Caco-2 (cell line): ENCODE measurements at regions not wholly inside any gene's neighbourhood (a gene's known extent, or its start where the extent isn't known, plus 50 kb on each side); places are given as distances from the start of the nearest gene placed in this dataset.

ENCODE experiments used
- BruUV-seq: library from RNA; stranded (reverse); fragments of 400-500 nt; replicated peaks from 2 replicates; lab custom pipeline; 2021; lab: Mats Ljungman, UMichigan
- CTCF ChIA-PET: fragments of 300-600 bp; sonication (Branson Sonifier 250); formaldehyde crosslinking; loops from one replicate; lab custom pipeline; 2022; ENCODE audit warnings: antibody characterized with exemption; lab: Charles Lee
- POLR2A ChIA-PET: fragments of 300-600 bp; sonication (Branson Sonifier 250); formaldehyde crosslinking; loops from one replicate; lab custom pipeline; 2022; ENCODE audit warnings: antibody characterized with exemption; lab: Charles Lee
- DNase-seq, 2 experiments: peaks; one replicate each; pipeline versions ENCODE4 v3.0.0 to v3.0.0-alpha.2; 2020 to 2022
- H3K27me3 ChIP-seq: replicated peaks from 2 replicates; pipeline ENCODE4 v1.6.0; 2011; ENCODE audit warnings: low read length; ENCODE audit not compliant: control insufficient read depth, insufficient read depth
- H3K36me3 ChIP-seq: 2 replicates; pipeline ENCODE4 v1.5.1; 2011; ENCODE audit warnings: low read length; ENCODE audit not compliant: control insufficient read depth, insufficient read depth
- H3K4me1 ChIP-seq: fragments of 250-450 bp; sonication (Bioruptor Pico); 2 replicates; pipeline ENCODE4 v1.5.1; 2020; ENCODE audit warnings: mild to moderate bottlenecking
- H3K4me3 ChIP-seq: 2 replicates; pipeline ENCODE4 v1.5.1; 2011; ENCODE audit warnings: low read depth, mild to moderate bottlenecking, control low read depth, low read length
- H3K9me3 ChIP-seq: fragments of 250-450 bp; sonication (Bioruptor Pico); 2 replicates; pipeline ENCODE4 v1.5.1; 2020; ENCODE audit warnings: mild to moderate bottlenecking, moderate library complexity
- H3K27ac Mint-ChIP-seq: one replicate; pipeline ENCODE4 v1.8.0; 2022; ENCODE audit warnings: mixed read lengths; ENCODE audit not compliant: unreplicated experiment
- H3K27me3 Mint-ChIP-seq: one replicate; pipeline ENCODE4 v1.8.0; 2022; ENCODE audit warnings: mixed read lengths; ENCODE audit not compliant: insufficient read depth, unreplicated experiment
- H3K36me3 Mint-ChIP-seq: one replicate; pipeline ENCODE4 v1.8.0; 2022; ENCODE audit warnings: mild to moderate bottlenecking, mixed read lengths; ENCODE audit not compliant: insufficient read depth, unreplicated experiment
- H3K4me1 Mint-ChIP-seq: one replicate; pipeline ENCODE4 v1.8.0; 2022; ENCODE audit warnings: low read depth, mixed read lengths; ENCODE audit not compliant: unreplicated experiment
- H3K4me3 Mint-ChIP-seq: one replicate; pipeline ENCODE4 v1.8.0; 2022; ENCODE audit warnings: mild to moderate bottlenecking, moderate library complexity, mixed read lengths; ENCODE audit not compliant: unreplicated experiment
- H3K9me3 Mint-ChIP-seq: one replicate; pipeline ENCODE4 v1.8.0; 2022; ENCODE audit warnings: mixed read lengths; ENCODE audit not compliant: unreplicated experiment
- CTCF ChIP-seq, 2 experiments: fragments of 200-600 bp in 1 of 2; IDR thresholded peaks; 1 replicate in 1 of 2; 2 replicates in 1 of 2; pipeline versions ENCODE4 v1.5.1 to v1.8.0; 2011 to 2022; ENCODE audit warnings: antibody characterized with exemption in 1 of 2, control low read depth in 1 of 2, inconsistent platforms in 1 of 2, low read depth in 1 of 2, low read length in 1 of 2, mild to moderate bottlenecking in 1 of 2, moderate library complexity in 1 of 2; ENCODE audit not compliant: insufficient read depth in 1 of 2, severe bottlenecking in 1 of 2, unreplicated experiment in 1 of 2
- intact Hi-C: fragments of 100-400 bp; cut with micrococcal nuclease; formaldehyde crosslinking; loops from one replicate; pipeline ENCODE4 v1.10.0; 2022; ENCODE audit not compliant: unreplicated experiment

GRCh38 chr14:25546826-25547225 lies 496.9 kb upstream of the STXBP6 start:
- peaks cover 6% of the 10 kb centered on the region for H3K27me3 Mint-ChIP-seq
- no peak for TF ChIP-seq CTCF (IDR thresholded peaks at IDR 0.05; ENCODE audit: insufficient read depth in 1 of 2, low read depth in 1 of 2, low read length in 1 of 2, severe bottlenecking in 1 of 2, unreplicated experiment in 1 of 2)

GRCh38 chr14:25537846-25538455 lies 488.0 kb upstream of the STXBP6 start:
- H3K4me1 ChIP-seq = no peaks in the 10 kb centered on the region
- Mint-ChIP-seq H3K4me3 (no peak overlapping the region), H3K36me3 (no peaks in the 10 kb centered on the region), H3K9me3 (no peaks in the 10 kb centered on the region), H3K27ac (no peak overlapping the region), H3K27me3 (peaks cover 11% of the 10 kb centered on the region), H3K4me1 (no peaks in the 10 kb centered on the region)
- TF ChIP-seq CTCF (IDR thresholded peaks at IDR 0.05; ENCODE audit: insufficient read depth in 1 of 2, low read depth in 1 of 2, low read length in 1 of 2, severe bottlenecking in 1 of 2, unreplicated experiment in 1 of 2) = peak; percentile 63 to 87
- no peaks in the 10 kb centered on the region; the same call in 1 of the 2 replicates for H3K27me3 ChIP-seq
- no peaks in the 10 kb centered on the region for H3K9me3 ChIP-seq
- peak; percentile 57 to 71 for DNase-seq
- POLR2A ChIA-PET = no interaction called here
- intact Hi-C loops = loop anchor here (1.0 to 5.0 kb wide), 2 partner anchors 107 to 126 kb away; no protein-coding TSS in a partner anchor
- no peaks in the 10 kb centered on the region for H3K36me3 ChIP-seq
- BruUV-seq = no TSS peak
- CTCF ChIA-PET = interaction anchor here (0.5 to 1.3 kb wide), 7 partner anchors 12 to 262 kb away, joined by 4 to 14 read pairs (median 5); no protein-coding TSS in a partner anchor
- H3K4me3 ChIP-seq = no peak overlapping the region

More at GRCh38 chr14:25546826-25547225, 496.9 kb upstream of the STXBP6 start:
- Histone ChIP-seq H3K4me3 (no peak overlapping the region), H3K9me3 (no peaks in the 10 kb centered on the region), H3K4me1 (no peaks in the 10 kb centered on the region), H3K36me3 (no peaks in the 10 kb centered on the region), H3K27me3 (no peaks in the 10 kb centered on the region)
- Mint-ChIP-seq H3K36me3 (no peaks in the 10 kb centered on the region), H3K4me3 (no peak overlapping the region), H3K9me3 (no peaks in the 10 kb centered on the region), H3K27ac (no peak overlapping the region), H3K4me1 (no peaks in the 10 kb centered on the region)
- DNase-seq = no peak
- POLR2A ChIA-PET = no interaction called here
- intact Hi-C loops = no loop called here
- CTCF ChIA-PET = no interaction called here
- no TSS peak for BruUV-seq

GRCh38 chr14:25526290-25526689 lies 476.3 kb upstream of the STXBP6 start:
- Histone ChIP-seq H3K9me3 (no peaks in the 10 kb centered on the region), H3K4me1 (no peaks in the 10 kb centered on the region), H3K27me3 (no peaks in the 10 kb centered on the region), H3K36me3 (no peaks in the 10 kb centered on the region), H3K4me3 (no peak overlapping the region)
- POLR2A ChIA-PET = no interaction called here
- Mint-ChIP-seq H3K27me3 (peaks cover 7% of the 10 kb centered on the region), H3K4me1 (no peaks in the 10 kb centered on the region), H3K27ac (no peak overlapping the region), H3K4me3 (no peak overlapping the region), H3K9me3 (no peaks in the 10 kb centered on the region), H3K36me3 (no peaks in the 10 kb centered on the region)
- intact Hi-C loops = no loop called here
- CTCF ChIA-PET = no interaction called here
- no TSS peak for BruUV-seq
- no peak for TF ChIP-seq CTCF (IDR thresholded peaks at IDR 0.05; ENCODE audit: insufficient read depth in 1 of 2, low read depth in 1 of 2, low read length in 1 of 2, severe bottlenecking in 1 of 2, unreplicated experiment in 1 of 2)
- DNase-seq = no peak
